K562 (cell line): ENCODE measurements at regions not wholly inside any gene's neighbourhood (a gene's known extent, or its start where the extent isn't known, plus 50 kb on each side); places are given as distances from the start of the nearest gene placed in this dataset.

Source experiments
- ATAC-seq: fragments of 200-7000 bp; cut with Tn5 transposase; 3 replicates; pipeline ENCODE4 v1.9.1; 2020; ENCODE audit warnings: moderate library complexity
- BruUV-seq: library from RNA; stranded (reverse); fragments of 400-500 nt; replicated peaks from 2 replicates; lab custom pipeline; 2021; lab: Mats Ljungman, UMichigan
- CTCF ChIA-PET: fragments of 300-600 bp; formaldehyde crosslinking; extraction: SDS; loops from one replicate; lab custom pipeline; 2021; ENCODE audit warnings: low intra/inter-chr PET ratio; lab: Yijun Ruan, JAX
- POLR2A ChIA-PET: fragments of 300-600, 350-650 bp; sonication (Branson Sonifier 250); formaldehyde crosslinking; extraction: SDS; loops from one replicate; lab custom pipeline; 2021; ENCODE audit warnings: antibody characterized with exemption, inconsistent platforms; lab: Yijun Ruan, JAX
- DNase-seq, 4 experiments: peaks; one replicate each; pipeline versions ENCODE4 v3.0.0 to v3.0.0-alpha.2; 2011 to 2018; ENCODE audit warnings: low spot score in 3 of 4, mixed read lengths in 3 of 4; ENCODE audit errors: extremely low read depth in 1 of 4
- FAIRE-seq: peaks from 2 replicates; lab custom pipeline; 2011; peaks lifted over from hg19 to GRCh38; lab: Jason Lieb, UNC
- H2AFZ ChIP-seq: 2 replicates; pipeline ENCODE4 v1.6.0; 2011; ENCODE audit warnings: low read depth, low read length, control low read depth, inconsistent platforms
- H3K27ac ChIP-seq: fragments of 200-600 bp; 3 replicates; pipeline ENCODE4 v1.8.0; 2011; ENCODE audit warnings: low read depth, mild to moderate bottlenecking, control low read depth, inconsistent platforms, low read length, moderate library complexity, mixed read lengths; ENCODE audit errors: extremely low read depth
- H3K27me3 ChIP-seq, 2 experiments: fragments of 300-600 bp in 1 of 2; 2 replicates in 1 of 2; 3 replicates in 1 of 2; pipeline versions ENCODE4 v1.6.0 to v1.8.0; 2011; ENCODE audit warnings: inconsistent platforms in 2 of 2, low read length in 2 of 2, mild to moderate bottlenecking in 1 of 2, mixed read lengths in 1 of 2, moderate library complexity in 1 of 2; ENCODE audit not compliant: control insufficient read depth in 2 of 2, insufficient read depth in 2 of 2
- H3K36me3 ChIP-seq: fragments of 300-600 bp; 3 replicates; pipeline ENCODE4 v1.8.0; 2011; ENCODE audit warnings: mild to moderate bottlenecking, low read length, inconsistent platforms; ENCODE audit not compliant: control insufficient read depth, insufficient read depth
- H3K4me1 ChIP-seq, 2 experiments: fragments of 200-600 bp in 1 of 2; replicated peaks in 1 of 2; 2 replicates in 1 of 2; 3 replicates in 1 of 2; pipeline versions ENCODE4 v1.5.1 to v1.8.0; 2011; ENCODE audit warnings: inconsistent platforms in 2 of 2, low read length in 2 of 2, mild to moderate bottlenecking in 1 of 2, mixed read lengths in 1 of 2, moderate library complexity in 1 of 2; ENCODE audit not compliant: control insufficient read depth in 2 of 2, insufficient read depth in 2 of 2
- H3K4me2 ChIP-seq: 2 replicates; pipeline ENCODE4 v1.6.1; 2011; ENCODE audit warnings: low read length, control low read depth, inconsistent platforms, mixed read lengths; ENCODE audit not compliant: insufficient read depth
- H3K4me3 ChIP-seq: fragments of 200-600 bp; sonication (generic), shearing (Covaris generic); 2 replicates; pipeline ENCODE4 v1.5.1; 2016; ENCODE audit warnings: control low read depth, inconsistent platforms
- H3K79me2 ChIP-seq: fragments of 200-600 bp; 3 replicates; pipeline ENCODE4 v1.8.0; 2011; ENCODE audit warnings: low read length, inconsistent platforms; ENCODE audit not compliant: control insufficient read depth, insufficient read depth
- H3K9ac ChIP-seq, 2 experiments: 2 replicates each; pipeline versions ENCODE4 v1.6.0 to v1.6.1; 2011; ENCODE audit warnings: low read depth in 2 of 2, low read length in 2 of 2, control low read depth in 1 of 2, inconsistent platforms in 1 of 2, mild to moderate bottlenecking in 1 of 2, mixed read lengths in 1 of 2; ENCODE audit not compliant: insufficient read depth in 1 of 2
- H3K9me1 ChIP-seq: one replicate; pipeline ENCODE4 v1.6.0; 2011; ENCODE audit warnings: inconsistent platforms, mild to moderate bottlenecking, low read length, moderate library complexity; ENCODE audit not compliant: control insufficient read depth, insufficient read depth
- H3K9me3 ChIP-seq: replicated peaks from 2 replicates; pipeline ENCODE4 v1.5.1; 2011; ENCODE audit warnings: low read depth, low read length, inconsistent platforms; ENCODE audit not compliant: control insufficient read depth, insufficient read depth
- H4K20me1 ChIP-seq: replicated peaks from 2 replicates; pipeline ENCODE4 v1.6.1; 2011; ENCODE audit warnings: low read length, inconsistent platforms, mixed read lengths; ENCODE audit not compliant: control insufficient read depth, insufficient read depth
- EZH2 ChIP-seq: IDR thresholded peaks from 2 replicates; pipeline ENCODE4 v1.6.1; 2012; ENCODE audit warnings: low read depth, mild to moderate bottlenecking, inconsistent platforms, low read length, borderline replicate concordance
- KAT7 ChIP-seq: sonication (generic); formaldehyde crosslinking; IDR thresholded peaks from 2 replicates; pipeline ENCODE4 v1.8.0; 2022; ENCODE audit warnings: missing genetic modification reagents, mild to moderate bottlenecking, borderline replicate concordance
- NFIC ChIP-seq: fragments of 450-650 bp; IDR thresholded peaks from 2 replicates; pipeline ENCODE4 v1.6.1; 2017; ENCODE audit warnings: mild to moderate bottlenecking, inconsistent platforms
- XRCC3 ChIP-seq: fragments of 450-650 bp; IDR thresholded peaks from 2 replicates; pipeline ENCODE4 v1.6.1; 2017; ENCODE audit warnings: mild to moderate bottlenecking, moderate library complexity
- ZFP1 ChIP-seq: fragments of 450-650 bp; formaldehyde crosslinking; IDR thresholded peaks from 2 replicates; pipeline ENCODE4 v1.4.0; 2020; ENCODE audit warnings: mild to moderate bottlenecking, mixed read lengths
- ZNF407 ChIP-seq: fragments of 450-650 bp; IDR thresholded peaks from 2 replicates; pipeline ENCODE4 v1.6.1; 2016; ENCODE audit warnings: low read depth
- WGBS: fragments of 100-300 bp; shearing (Covaris generic); methylation state at CpG from one replicate; pipeline ENCODE4 v1.1.6; 2016; ENCODE audit warnings: low coverage, mixed read lengths; ENCODE audit not compliant: insufficient coverage; ENCODE audit errors: missing lambda C conversion rate; 5-methylcytosine and 5-hydroxymethylcytosine counted together
- in situ Hi-C: fragments of 300-500 bp; cut with MboI; formaldehyde crosslinking; loops from 4 replicates; pipeline ENCODE4 v1.15.0; 2018; ENCODE audit warnings: inconsistent platforms, mixed read lengths
- intact Hi-C: fragments of 100-400 bp; cut with micrococcal nuclease; formaldehyde crosslinking; loops from 2 replicates; pipeline ENCODE4 v1.14.2; 2022

DNA sequence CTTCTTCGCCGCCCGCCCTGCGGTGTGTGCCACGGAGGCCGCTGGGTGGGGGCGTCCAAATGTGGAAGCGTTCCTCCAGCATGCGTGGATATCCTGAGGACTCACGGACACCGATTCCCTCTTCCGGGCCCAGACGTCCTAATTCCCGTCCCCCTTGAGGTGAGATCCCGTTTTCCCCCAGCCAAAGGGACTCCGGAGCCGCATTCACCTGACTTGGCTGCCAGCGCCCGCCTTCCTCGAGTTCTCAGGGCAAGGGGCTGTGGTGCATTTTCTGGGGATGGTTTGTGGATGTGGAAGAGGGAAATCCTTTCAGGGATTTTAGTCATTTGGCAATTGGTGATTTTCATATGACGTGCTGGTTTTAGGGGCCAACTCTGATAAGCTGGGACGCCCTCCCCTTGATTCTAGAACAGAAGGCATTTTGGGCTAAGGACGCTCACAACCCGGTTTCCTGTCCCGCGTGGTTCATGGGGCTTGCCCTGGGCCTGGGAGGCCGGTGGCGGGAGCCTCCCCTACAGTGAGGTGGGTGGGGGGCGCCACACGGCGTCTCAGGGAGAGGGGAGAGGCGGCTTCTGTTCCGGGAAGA lies 165.4 kb downstream of the ACTR3B start:
- Histone ChIP-seq H3K4me3 (no peak overlapping the region), H3K9ac (no peak overlapping the region), H3K4me1 (peaks cover 0 to 11% of the 10 kb centered on the region in 2 experiments; a peak in 1 of 5 replicates), H4K20me1 (no peaks in the 10 kb centered on the region), H3K36me3 (no peaks in the 10 kb centered on the region), H2AFZ (no peak overlapping the region), H3K79me2 (no peaks in the 10 kb centered on the region), H3K9me3 (no peaks in the 10 kb centered on the region), H3K27ac (no peak overlapping the region), H3K4me2 (no peak overlapping the region), H3K9me1 (no peaks in the 10 kb centered on the region), H3K27me3 (peaks cover 43 to 51% of the 10 kb centered on the region in 2 experiments; a peak in 4 of 5 replicates)
- CTCF ChIA-PET, result no interaction called here
- intact Hi-C loops (no loop called here), in situ Hi-C loops (no loop called here)
- 10% methylated on average over 30 of the region's 33 CpGs for WGBS
- POLR2A ChIA-PET, result interaction anchor here (0.6 kb wide), 3 partner anchors 15 to 831 kb away, joined by 3 to 4 read pairs (median 4); no protein-coding TSS in a partner anchor
- DNase-seq (no peak), ATAC-seq (no peak), FAIRE-seq (no peak)
- TF ChIP-seq KAT7 (CRISPR knock-in tag) (no peak), EZH2 (peak; percentile 68; the same call in 1 of the 2 replicates), ZFP1 (no peak), NFIC (no peak)
- BruUV-seq, result no TSS peak

- in situ Hi-C loops (no loop called here), intact Hi-C loops (no loop called here)
- H3K4me2 ChIP-seq, result no peak overlapping the region
- POLR2A ChIA-PET, result interaction anchor here (0.6 kb wide), 1 partner anchor 832 kb away, joined by 4 read pairs; no protein-coding TSS in a partner anchor
- H3K27me3 ChIP-seq, result peaks cover 43 to 51% of the 10 kb centered on the region in 2 experiments; a peak in 4 of 5 replicates
- H3K9ac ChIP-seq, result no peak overlapping the region
- ATAC-seq (peak; percentile 52), FAIRE-seq (no peak), DNase-seq (no peak)
- BruUV-seq, result no TSS peak
- H3K4me1 ChIP-seq, result peaks cover 0 to 11% of the 10 kb centered on the region in 2 experiments; a peak in 1 of 5 replicates
- WGBS, result 15% methylated on average over 58 of the region's 74 CpGs
- no peaks in the 10 kb centered on the region for H3K36me3 ChIP-seq
- no peaks in the 10 kb centered on the region for H3K9me3 ChIP-seq
- H3K9me1 ChIP-seq, result no peaks in the 10 kb centered on the region
- no peaks in the 10 kb centered on the region for H4K20me1 ChIP-seq
- CTCF ChIA-PET, result no interaction called here
- no peaks in the 10 kb centered on the region for H3K79me2 ChIP-seq
- H2AFZ ChIP-seq, result no peak overlapping the region
- H3K27ac ChIP-seq, result no peak overlapping the region
- no peak overlapping the region for H3K4me3 ChIP-seq
- TF ChIP-seq XRCC3 (no peak), ZNF407 (no peak)
These were observed 166.0 kb downstream of the ACTR3B start for GRCh38 chr7:152925412-152926147.
